G401 (cell line): ENCODE measurements at regions not wholly inside any gene's neighbourhood (a gene's known extent, or its start where the extent isn't known, plus 50 kb on each side); places are given as distances from the start of the nearest gene placed in this dataset.

Experiments
- DNase-seq: peaks from one replicate; pipeline ENCODE4 v3.0.0-alpha.2; 2015; ENCODE audit warnings: low spot score
- in situ Hi-C: cut with HindIII; loops from 2 replicates; pipeline ENCODE4 v1.10.0; 2016; ENCODE audit warnings: low sequenced_read_pairs, mixed read lengths

DNA sequence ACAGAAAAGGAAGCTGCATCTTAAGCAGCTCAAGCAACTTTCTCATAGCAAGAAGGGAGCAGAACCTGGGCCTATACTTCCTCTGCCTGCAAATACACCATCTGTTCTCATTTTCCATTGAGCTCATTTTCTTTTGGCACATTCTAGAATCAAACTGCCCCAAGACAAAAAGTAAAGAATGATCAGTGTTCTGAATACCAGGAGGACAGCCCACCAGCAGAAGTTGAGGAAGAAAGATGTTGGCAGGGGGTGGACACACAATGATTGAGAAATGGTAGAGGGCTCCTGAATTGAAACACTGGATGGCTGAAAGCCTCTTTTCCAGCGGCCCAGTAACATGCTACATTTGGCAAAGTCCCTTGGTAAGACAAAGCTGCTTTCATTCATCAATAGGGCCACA lies 171.8 kb downstream of the MED10 start:
- in situ Hi-C loops, result no loop called here
- DNase-seq, result peak; percentile 48

- in situ Hi-C loops, result no loop called here
- DNase-seq, result peak; percentile 25
Observed at GRCh38 chr5:6202968-6203365, 175.4 kb downstream of the MED10 start.

GRCh38 chr5:6202149-6202967 lies 176.0 kb downstream of the MED10 start:
- peak; percentile 25 for DNase-seq
- in situ Hi-C loops, result no loop called here

- no peak for DNase-seq
- in situ Hi-C loops, result no loop called here
Observed at GRCh38 chr5:6201631-6202030, 176.7 kb downstream of the MED10 start.

- DNase-seq, result no peak
- in situ Hi-C loops, result no loop called here
Observed at GRCh38 chr5:6198531-6198930, 179.8 kb downstream of the MED10 start.

DNA sequence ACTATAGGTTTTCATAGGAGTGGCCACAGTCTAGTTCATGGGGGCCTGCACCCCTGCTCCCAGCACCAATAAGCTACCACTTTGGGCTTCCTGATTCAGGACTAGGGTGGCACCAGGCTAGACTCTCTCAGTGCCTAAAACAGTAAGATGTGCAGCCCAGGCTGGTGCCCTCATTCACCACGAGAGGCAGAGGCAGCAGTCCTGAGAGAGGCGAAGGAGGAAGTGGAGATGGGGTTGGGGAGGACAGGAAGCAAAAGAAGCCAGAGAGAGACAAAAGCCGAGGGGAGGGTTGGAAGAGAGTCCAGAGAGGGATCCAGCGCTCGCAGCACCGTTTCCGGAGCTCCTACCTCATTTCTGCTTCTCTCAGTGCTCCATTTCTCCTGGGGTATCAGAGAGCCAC lies 180.9 kb downstream of the MED10 start:
- in situ Hi-C loops, result no loop called here
- no peak for DNase-seq

GRCh38 chr5:6195711-6196358 lies 182.5 kb downstream of the MED10 start:
- DNase-seq, result no peak
- in situ Hi-C loops, result no loop called here

DNA sequence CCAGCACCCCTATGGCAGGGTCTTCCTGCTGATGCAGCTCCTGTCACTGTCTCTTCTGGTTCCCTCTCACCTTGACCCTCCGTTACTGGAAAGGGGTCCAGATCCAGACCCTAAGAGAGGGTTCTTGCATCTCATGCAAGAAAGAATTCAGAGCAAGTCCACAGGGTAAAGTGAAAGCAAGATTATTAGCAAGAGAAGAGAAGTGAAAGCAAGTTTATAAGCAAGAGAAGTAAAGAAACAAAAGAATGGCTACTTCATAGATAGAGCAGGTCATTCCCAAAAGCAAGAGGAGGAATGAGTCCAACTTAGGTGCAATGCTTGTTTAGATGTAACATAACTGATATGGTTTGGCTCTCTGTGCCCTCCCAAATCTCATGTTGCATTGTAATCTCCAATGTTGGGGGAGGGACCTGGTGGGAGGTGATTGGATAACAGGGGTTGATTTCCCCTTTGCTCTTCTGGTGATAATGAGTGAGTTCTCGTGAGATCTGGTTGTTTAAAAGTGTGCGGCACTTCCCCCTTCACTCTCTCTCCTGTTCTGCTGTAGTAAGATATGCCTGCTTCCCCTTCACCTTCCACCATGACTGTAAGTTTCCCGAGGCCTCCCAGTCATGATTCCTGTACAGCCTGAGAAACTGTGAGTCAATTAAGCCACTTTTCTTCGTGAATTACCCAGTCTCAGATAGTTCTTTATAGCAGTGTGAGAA lies 183.3 kb downstream of the MED10 start:
- in situ Hi-C loops, result no loop called here
- no peak for DNase-seq

DNA sequence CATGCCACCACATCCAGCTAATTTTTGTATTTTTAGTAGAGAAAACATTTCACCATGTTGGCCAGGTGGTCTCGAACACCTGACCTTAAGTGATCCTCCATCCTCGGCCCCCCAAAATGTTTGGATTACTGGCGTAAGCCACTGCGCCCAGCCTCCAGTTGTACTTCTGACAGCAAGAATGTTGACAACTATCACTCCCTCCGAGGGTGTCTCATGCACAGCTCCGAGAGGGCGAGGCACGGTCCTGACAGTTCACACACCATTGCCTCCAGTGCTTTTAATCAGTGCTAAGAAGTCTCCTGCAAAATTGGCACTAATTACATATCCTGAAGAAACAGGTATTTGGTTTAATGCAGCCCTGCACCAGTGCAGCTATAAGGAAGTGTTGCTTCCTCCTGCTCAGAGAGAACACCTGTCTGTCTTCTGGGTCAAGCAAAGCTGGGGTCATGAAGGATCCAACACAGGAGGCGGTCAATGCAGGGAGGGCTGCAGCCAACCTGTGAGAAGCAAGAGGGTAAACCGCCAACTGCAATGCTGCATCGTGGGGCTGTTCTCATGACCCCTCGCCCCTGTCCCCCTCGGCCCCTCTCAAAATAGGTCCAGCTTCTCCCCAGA lies 184.0 kb downstream of the MED10 start:
- in situ Hi-C loops, result no loop called here
- no peak for DNase-seq

DNA sequence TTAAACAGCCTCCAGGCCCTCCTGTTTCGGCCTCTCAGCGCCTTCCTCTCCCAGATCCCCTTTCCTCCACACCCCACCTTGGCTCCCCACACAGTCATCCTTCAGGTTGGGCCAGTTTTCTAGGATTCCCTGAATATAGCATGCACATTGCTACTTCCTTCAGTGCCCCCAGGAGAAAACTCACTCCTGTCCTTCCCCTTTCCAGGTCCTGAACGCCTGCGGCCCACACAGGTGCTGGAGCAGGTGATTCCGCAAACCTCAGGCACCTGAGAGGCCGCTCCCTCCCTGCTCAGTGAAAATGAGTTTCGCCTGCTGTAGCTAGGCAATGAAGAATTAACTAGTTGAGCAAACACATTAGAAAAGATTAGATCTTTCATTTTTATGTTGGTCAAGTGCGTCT lies 185.0 kb downstream of the MED10 start:
- DNase-seq, result no peak
- in situ Hi-C loops, result no loop called here

DNA sequence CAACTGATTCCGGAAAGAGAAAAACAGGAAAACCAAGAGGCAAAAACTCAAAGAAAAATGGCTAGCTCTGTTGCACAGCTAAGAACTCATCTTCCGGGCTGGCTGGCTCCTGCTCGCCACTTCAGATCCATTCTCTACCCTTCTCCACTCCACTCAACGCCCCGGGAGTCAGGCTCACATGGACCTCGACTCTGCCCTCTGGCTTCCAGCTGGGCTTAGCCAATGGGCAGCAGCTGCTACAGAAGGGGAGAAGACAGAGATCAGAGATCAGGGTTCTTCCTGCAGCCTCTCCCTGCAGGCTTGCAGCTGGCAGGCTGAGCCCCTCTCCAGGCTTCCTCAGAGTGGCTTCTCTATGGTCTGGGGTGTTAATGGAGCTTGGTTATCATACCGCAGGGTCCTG lies 187.5 kb downstream of the MED10 start:
- no peak for DNase-seq
- in situ Hi-C loops, result no loop called here

DNA sequence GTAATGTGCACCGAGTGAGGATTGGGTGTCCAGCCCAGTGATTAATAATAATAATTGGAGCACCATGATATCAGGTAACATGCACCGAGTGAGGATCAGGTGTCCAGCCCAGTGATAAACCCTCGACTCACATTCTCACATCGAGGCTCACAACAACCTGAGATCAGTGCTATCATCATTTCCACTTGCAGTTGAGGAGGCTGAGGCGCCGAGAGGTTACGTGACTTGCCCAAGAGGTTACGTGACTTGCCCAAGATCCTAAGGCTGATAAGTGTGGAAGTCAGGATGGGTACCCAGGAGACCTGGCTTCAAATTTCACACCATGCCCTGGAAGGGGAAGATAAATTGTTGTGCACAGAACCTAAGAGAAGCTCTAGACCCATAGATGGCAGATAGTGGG lies 189.4 kb downstream of the MED10 start:
- in situ Hi-C loops, result no loop called here
- no peak for DNase-seq

DNA sequence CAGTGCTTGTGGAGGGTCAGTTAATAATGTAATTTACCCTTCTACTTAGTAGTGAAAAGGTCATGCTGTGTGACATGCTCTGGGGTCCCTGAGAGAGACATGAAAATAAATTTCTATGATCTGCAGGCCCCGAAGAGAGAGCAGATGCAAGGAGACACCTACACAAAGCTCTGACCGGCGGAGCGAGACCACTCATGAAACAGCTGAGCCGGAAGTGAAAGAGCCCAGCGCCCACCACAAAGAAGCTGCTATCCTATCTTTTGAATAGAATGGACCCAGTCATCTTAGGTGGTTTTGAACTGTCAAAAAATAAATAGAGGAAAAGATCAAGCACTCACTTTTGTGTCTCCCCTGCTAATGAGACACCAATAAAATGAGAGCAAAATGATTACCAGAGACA lies 190.0 kb downstream of the MED10 start:
- in situ Hi-C loops, result no loop called here
- DNase-seq, result no peak

DNA sequence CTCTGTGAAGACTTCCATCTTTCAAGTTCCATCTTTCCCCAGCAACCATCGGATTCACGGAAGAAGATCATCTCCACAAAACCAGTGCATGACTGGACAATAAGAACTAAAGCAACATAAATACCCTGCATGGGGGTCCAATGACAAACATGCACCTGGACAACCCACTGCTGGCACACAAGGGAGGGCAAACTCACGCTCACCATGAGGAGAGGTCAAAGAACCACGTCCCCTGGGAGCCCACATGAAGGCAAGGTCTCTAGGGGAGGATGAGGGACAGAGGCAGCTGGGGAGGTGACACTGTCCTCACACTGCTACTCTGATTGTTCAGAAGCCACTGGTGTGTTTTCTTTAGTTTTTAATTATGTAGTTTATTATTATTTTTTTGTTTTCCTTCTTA lies 190.8 kb downstream of the MED10 start:
- in situ Hi-C loops, result no loop called here
- no peak for DNase-seq

DNA sequence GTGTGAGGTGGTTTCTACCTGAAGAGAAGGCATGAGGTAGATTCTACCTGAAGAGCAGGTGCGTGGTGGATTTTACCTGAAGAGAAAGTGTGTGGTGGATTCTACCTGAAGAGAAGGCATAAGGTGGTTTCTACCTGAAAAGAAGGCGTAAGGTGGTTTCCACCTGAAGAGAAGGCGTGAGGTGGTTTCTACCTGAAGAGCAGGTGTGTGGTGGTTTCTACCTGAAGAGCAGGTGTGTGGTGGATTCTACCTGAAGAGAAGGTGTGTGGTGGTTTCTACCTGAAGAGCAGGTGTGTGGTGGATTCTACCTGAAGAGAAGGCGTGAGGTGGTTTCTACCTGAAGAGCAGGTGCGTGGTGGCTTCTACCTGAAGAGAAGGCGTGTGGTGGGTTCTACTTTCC lies 192.8 kb downstream of the MED10 start:
- in situ Hi-C loops, result no loop called here
- no peak for DNase-seq

- in situ Hi-C loops, result no loop called here
- no peak for DNase-seq
Observed at GRCh38 chr5:6184481-6184880, 193.9 kb downstream of the MED10 start.

DNA sequence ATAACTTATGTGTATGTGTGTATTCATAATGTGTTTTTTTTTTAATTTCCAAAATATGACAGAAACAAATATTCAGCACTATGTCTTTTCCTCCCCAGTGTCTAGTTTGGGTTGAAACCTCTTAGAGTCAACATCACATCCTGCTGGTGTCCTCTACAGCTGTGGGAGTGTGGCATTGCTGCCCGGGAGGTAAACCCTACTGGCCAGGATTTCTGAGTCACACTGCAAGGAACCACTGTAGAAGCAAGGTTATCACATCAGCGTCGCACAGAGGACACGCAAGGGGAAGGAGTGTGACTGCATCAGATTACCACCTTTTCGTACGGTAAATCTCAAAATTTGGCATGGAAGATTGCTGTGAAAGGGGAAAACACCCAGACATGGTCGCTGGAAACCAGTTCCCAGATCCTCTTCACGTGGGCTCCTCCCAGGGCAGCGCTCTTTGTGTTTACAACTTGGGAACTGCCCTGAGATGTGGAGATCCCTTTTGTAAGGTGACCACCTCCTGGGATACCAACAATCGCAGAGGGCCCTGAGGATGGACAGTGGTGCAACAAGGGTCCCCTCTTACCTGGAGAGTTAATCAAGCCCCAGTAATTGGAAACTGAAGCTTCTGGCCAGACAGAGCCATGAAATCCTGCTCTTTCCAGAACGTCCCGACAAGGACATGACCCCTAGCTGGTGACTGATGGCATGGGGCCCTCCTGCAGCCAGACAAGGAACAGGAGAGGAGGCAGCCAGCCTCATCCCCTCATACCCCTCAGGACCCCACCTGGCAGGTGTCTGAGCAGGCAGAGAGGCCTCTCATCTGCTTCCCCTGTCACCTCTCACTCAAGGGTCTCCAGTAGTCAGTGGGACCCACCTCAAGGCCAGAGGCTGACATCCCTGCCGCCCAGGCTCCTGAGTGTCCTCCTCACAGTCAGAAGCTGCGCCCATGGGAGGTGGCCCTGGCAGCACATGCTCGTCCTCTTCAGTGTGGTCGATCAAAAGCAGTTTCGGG lies 194.7 kb downstream of the MED10 start:
- in situ Hi-C loops, result no loop called here

GRCh38 chr5:6182271-6182815 lies 196.0 kb downstream of the MED10 start:
- in situ Hi-C loops, result no loop called here
- DNase-seq, result no peak

More for the DNA sequence above, 194.7 kb downstream of the MED10 start:
- DNase-seq, result no peak

GRCh38 chr5:6181871-6182270 lies 196.5 kb downstream of the MED10 start:
- DNase-seq, result no peak

More at GRCh38 chr5:6181871-6182270, 196.5 kb downstream of the MED10 start:
- in situ Hi-C loops, result no loop called here
